ENCODE measurements at regions not wholly inside any gene's neighbourhood (a gene's known extent, or its start where the extent isn't known, plus 50 kb on each side); places are given as distances from the start of the nearest gene placed in this dataset.

GRCh38 chr2:17188721-17189120 is 329.5 kb downstream of the RAD51AP2 start:
- H3K4ac ChIP-seq (ENCODE audit: low read depth, low read length): no peak overlapping the region
- H3T11ph ChIP-seq (ENCODE audit: low read length): no peak overlapping the region
- no peak for DNase-seq
- H3K4me1 Mint-ChIP-seq: peaks cover 6 to 9% of the 10 kb centered on the region in 2 experiments
- H2BK5ac ChIP-seq (ENCODE audit: insufficient read length, low read length): no peak overlapping the region
- H3K79me2 ChIP-seq (ENCODE audit: insufficient read depth, low read length): no peaks in the 10 kb centered on the region
- no peaks in the 10 kb centered on the region for H3K9me3 ChIP-seq (ENCODE audit: control insufficient read depth, low read depth, low read length)
- no peak overlapping the region for H3K27ac ChIP-seq (ENCODE audit: insufficient read length, low read depth, low read length)
- H3K27me3 Mint-ChIP-seq (ENCODE audit: low read depth): no peaks in the 10 kb centered on the region
- H3K36me3 Mint-ChIP-seq (ENCODE audit: insufficient read depth in 1 of 3, low read depth in 3 of 3): no peaks in the 10 kb centered on the region
- no peaks in the 10 kb centered on the region for H4K20me1 ChIP-seq (ENCODE audit: control insufficient read depth, insufficient read depth, insufficient read length)
- no peaks in the 10 kb centered on the region for H3K27me3 ChIP-seq (ENCODE audit: insufficient read depth, low read length)
- no CpG with 5 or more reads among the region's 1 CpG for WGBS (ENCODE audit: extremely low coverage, insufficient read length, low lambda C conversion rate)
- no peaks in the 10 kb centered on the region for H3K23me2 ChIP-seq (ENCODE audit: insufficient read length, low read depth, low read length, poor library complexity, severe bottlenecking)
- H2AFZ ChIP-seq (ENCODE audit: low read length): no peak overlapping the region
- no peak overlapping the region for H2BK120ac ChIP-seq (ENCODE audit: low read depth, low read length, poor library complexity, severe bottlenecking)
- no peak overlapping the region for H3K27ac Mint-ChIP-seq
- no peaks in the 10 kb centered on the region; a peak in 1 of 5 replicates for H3K9me3 Mint-ChIP-seq
- H3K14ac ChIP-seq (ENCODE audit: insufficient read depth, low read length): no peak overlapping the region
- H2BK12ac ChIP-seq (ENCODE audit: insufficient read length, low read depth, low read length): no peak overlapping the region
- H3K4me3 Mint-ChIP-seq: no peak overlapping the region
- no peak overlapping the region for H3K9ac ChIP-seq (ENCODE audit: extremely low read depth, insufficient read length, low read length)
- no peak overlapping the region for H4K91ac ChIP-seq (ENCODE audit: insufficient read length, low read depth, low read length)
- no peak overlapping the region for H4K5ac ChIP-seq (ENCODE audit: insufficient read length, low read depth, low read length)
- TF ChIP-seq CTCF (conservative IDR thresholded peaks at IDR 0.05): no peak
- H2BK20ac ChIP-seq (ENCODE audit: low read depth, low read length, poor library complexity, severe bottlenecking): no peak overlapping the region
- H3K18ac ChIP-seq (ENCODE audit: insufficient read length, low read depth, low read length): no peak overlapping the region
- no peak overlapping the region for H3K23ac ChIP-seq (ENCODE audit: insufficient read length, low read depth, low read length)
- no peaks in the 10 kb centered on the region for H3K79me1 ChIP-seq (ENCODE audit: insufficient read depth, low read depth, low read length, poor library complexity, severe bottlenecking)
- H3K4me1 ChIP-seq (ENCODE audit: insufficient read depth, low read length): no peaks in the 10 kb centered on the region
- H2BK15ac ChIP-seq (ENCODE audit: low read depth, low read length): no peak overlapping the region
- H3K56ac ChIP-seq (ENCODE audit: insufficient read length, low read depth, low read length): no peak overlapping the region
- H4K8ac ChIP-seq (replicated peaks; ENCODE audit: insufficient read length, low read depth, low read length): no peak overlapping the region
- no peak overlapping the region for H2AK5ac ChIP-seq (ENCODE audit: insufficient read length, low read length)
- H3K4me2 ChIP-seq (ENCODE audit: insufficient read depth, insufficient read length, low read length): no peak overlapping the region

Measured in H9 (cell line).